ENCODE measurements at regions not wholly inside any gene's neighbourhood (a gene's known extent, or its start where the extent isn't known, plus 50 kb on each side); places are given as distances from the start of the nearest gene placed in this dataset.

DNA sequence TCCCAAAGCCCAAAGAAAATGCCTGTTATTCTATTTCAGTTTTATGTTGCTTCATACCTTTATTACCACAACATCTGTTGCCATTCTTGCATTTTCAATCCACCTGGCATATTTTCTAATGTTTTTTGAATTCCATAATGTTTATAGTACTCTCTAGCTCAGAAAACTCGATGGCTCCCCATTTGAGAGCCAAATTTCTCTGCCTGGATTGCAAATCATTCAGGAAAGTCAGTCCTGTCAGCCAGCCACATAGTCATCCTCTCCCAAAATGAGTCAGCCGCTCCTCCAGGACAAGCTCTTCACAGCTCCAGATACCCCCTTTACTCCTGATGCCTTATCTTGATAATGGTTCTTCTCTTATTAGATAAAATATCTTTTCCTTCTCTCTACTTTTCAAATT is 78.2 kb upstream of the ADCY2 start:
- Histone ChIP-seq H3K4me3 (no peak overlapping the region), H3K27ac (no peak overlapping the region)

DNA sequence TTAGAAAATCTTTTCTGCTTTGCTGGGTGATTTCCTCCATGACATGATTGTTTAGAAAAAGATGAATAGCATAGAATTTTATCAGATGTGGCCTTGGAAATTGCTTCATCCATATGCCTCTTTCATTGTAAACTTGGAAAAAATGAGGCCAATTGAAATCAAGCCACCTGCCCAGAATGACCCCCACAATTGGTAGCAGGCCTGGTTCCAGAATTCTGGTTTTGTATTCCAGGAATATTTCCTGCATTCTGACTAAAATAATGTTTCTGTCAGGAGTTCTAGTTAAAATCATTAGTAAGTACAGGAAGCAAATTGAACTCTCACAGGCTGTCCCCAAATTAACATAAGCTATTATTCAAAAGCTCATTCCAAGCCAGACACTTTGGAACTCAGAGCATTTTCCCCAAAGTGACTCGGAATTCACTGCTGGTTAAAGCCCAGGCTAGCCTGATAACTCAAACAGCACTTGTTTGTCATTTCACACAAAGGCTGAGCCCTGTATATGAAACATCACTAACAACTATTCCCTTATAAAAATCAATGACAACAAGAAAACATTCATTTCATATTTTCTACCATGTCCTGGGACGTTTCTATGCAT is 75.1 kb upstream of the ADCY2 start:
- H3K4me3 ChIP-seq: no peak overlapping the region
- peak overlapping the region in 1 of 21 experiments; percentile 41 for H3K27ac ChIP-seq

DNA sequence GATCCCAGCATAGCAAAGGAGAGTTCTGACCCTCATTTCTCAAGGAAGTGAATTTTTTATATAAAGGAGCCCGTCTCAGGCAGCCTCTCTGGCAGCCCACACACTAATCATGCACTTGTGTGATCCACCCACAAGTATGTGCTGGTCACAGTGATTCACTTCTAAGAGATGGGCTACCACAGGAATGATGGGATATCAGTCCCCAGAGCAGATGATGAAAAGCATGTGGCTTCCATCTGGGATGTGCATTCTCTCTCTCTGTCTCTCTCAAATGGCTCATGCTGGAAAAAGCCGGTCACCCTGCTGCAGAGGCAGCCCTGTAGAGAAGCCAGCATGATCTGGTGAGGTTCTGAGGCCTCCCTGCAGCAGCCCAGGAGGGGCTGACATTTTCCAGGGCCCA is 74.2 kb upstream of the ADCY2 start:
- Histone ChIP-seq H3K27ac (peak overlapping the region in 3 of 21 experiments; percentile 31 to 41 (median 32)), H3K4me3 (no peak overlapping the region)

DNA sequence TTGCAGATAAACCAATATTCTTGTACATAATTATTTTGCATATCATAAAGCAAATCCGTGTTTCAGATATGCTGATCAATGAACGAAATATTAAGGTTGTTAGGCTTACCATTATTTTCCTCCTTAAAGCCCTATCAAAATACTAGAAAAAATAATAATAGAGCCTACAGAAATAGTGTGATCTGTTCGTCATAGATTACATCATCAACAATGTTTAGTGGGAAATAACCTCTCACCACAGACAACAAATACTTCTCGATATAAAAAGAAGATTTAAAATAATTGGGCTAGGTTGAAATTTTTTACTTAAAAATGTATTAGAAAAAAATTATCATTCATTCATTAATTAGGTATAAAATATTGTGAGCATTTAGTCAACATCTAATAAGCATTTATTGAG is 71.0 kb upstream of the ADCY2 start:
- no peak overlapping the region for H3K27ac ChIP-seq
- no peak overlapping the region for H3K4me3 ChIP-seq

DNA sequence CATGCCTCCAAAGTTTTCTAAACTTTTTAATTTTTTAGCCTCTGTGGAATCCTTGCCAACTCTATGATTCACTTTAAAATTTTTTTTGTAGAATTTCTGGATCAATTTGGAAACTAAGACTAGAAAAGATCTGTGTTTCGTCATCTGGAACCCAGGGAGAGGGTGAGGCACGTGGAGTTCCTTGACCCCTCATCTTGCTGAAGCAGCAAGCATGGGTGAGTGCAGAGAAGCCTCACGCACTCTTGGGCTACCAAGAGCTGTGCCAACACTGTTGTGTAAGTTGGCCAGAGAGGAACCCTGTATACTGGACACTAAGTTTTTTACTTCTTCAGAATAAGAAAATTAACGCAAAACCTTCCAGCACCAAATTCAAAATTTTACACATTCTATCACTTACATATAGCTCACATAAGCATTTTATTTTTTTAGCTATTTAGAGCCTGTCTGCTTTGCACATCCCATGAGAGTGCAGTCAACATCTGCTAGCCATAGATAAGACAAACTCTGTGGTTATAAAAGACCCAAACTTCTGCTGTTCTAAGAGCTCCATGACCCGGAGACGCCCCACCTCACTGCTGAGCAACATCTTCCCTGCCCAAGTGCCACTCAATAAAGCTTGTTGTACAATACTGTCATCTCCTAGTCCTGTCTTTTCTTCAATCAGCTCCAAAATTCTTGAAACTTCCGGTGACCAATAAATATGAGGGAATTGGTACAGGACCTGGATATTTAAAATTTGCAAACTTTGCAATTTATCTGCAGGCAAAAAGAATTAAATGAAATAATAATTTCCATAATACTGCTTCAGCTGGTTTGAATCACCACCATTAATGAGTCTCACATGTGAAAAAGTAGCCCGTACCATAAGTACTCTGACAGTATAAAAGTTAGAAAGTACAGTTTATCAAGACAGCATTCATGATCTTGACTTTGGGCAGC is 69.7 kb upstream of the ADCY2 start:
- H3K27ac ChIP-seq: peak overlapping the region in 1 of 21 experiments; percentile 23
- H3K4me3 ChIP-seq: no peak overlapping the region

DNA sequence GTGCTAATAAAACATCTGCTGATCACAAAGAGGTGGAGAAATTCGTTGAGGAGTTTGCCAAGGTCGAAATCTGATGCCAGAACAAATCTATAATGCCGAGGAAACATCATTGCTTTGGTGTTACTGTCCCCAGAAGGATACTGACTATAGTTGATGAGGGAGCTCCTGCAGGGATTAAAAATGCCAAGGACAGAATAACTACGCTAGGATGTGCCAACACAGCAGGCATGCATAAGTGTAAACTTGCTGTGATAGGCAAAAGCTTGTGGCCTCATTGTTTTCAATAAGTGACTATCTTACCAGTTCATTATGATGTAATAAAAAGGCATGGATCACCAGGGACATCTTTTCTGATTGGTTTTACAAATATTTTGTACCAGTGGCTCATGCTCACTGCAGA is 66.8 kb upstream of the ADCY2 start:
- no peak overlapping the region for H3K27ac ChIP-seq
- H3K4me3 ChIP-seq: no peak overlapping the region

DNA sequence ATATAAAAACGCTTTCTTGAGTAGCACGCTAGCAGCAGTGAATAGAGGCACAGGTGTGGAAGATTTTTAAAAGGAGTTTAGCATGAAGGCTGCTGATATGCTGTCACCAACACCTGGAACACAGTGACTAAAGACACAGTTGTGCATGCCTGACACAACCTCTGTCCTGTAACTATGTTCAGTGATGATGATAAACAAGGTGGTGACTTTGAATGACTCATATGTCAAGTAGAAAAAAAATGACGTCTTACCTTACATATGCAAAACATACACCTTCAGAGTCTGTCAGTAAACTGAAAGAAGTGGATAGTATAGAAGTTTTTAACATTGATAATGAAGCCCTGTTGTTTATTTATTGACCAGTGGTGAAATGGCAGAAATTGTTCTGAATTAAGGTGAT is 66.2 kb upstream of the ADCY2 start:
- no peak overlapping the region for H3K4me3 ChIP-seq
- no peak overlapping the region for H3K27ac ChIP-seq

DNA sequence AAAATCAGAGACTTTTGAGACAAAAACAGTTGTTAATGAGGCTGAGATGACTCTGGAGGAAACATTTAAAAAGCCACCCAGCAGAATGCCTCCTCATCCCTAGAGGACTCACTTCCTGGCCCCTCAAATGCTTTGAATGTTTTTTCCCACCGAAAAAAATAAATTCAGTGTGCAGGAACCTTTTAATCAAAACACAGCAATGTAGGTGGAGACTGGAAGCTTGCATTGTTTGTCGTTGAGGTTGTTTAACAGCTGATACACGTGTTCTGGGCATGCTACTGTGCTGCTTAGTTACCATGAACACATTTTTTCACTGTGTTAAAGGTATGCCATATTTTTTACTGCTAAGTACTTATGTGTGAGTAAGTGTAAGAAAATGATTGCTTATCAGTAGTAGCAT is 65.7 kb upstream of the ADCY2 start:
- H3K27ac ChIP-seq: no peak overlapping the region
- H3K4me3 ChIP-seq: no peak overlapping the region

DNA sequence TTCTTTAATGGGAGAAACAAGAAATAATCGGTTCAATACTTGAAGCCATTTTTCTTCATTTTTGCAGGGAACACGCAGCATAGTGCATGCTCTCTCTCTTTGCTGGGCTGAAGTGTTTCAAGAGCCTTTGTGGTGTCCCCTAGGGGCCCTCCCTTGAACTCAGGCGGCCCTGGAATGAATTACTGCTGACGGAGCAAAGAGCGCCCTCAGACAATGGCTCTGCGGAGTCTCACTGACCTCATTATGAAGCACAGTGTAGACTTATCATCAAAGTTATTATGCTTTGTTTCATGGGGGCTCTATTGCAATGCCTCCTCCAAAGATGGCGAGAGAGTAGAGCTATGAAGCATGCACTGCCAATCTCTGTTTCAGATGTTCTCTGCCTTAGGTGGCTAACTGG is 64.8 kb upstream of the ADCY2 start:
- no peak overlapping the region for H3K27ac ChIP-seq
- H3K4me3 ChIP-seq: no peak overlapping the region
